SK-N-SH (cell line): ENCODE measurements at regions not wholly inside any gene's neighbourhood (a gene's known extent, or its start where the extent isn't known, plus 50 kb on each side); places are given as distances from the start of the nearest gene placed in this dataset.

Experiments used
- CTCF ChIA-PET: fragments of 300-600, 350-600 bp; formaldehyde crosslinking; extraction: SDS; loops from one replicate; lab custom pipeline; 2021; lab: Yijun Ruan, JAX
- POLR2A ChIA-PET: fragments of 350-600 bp; sonication (Branson Sonifier 250); formaldehyde crosslinking; extraction: SDS; loops from one replicate; lab custom pipeline; 2020; ENCODE audit warnings: antibody characterized with exemption, inconsistent platforms; lab: Yijun Ruan, JAX
- DNase-seq: peaks from one replicate; pipeline ENCODE4 v3.0.0; 2012
- H2AFZ ChIP-seq: fragments of 200-600 bp; sonication (generic); 2 replicates; pipeline ENCODE4 v1.8.1; 2016; ENCODE audit warnings: antibody characterized with exemption, mild to moderate bottlenecking, low read depth
- H3F3A ChIP-seq: fragments of 200-600 bp; sonication (generic); replicated peaks from 2 replicates; pipeline ENCODE3; 2016; ENCODE audit warnings: antibody characterized with exemption, mild to moderate bottlenecking; ENCODE audit not compliant: insufficient read depth
- H3K27ac ChIP-seq, 2 experiments: fragments of 200-500 bp in 1 of 2; fragments of 200-600 bp in 1 of 2; sonication (Bioruptor generic) in 1 of 2; sonication (generic), shearing (Covaris generic) in 1 of 2; 2 replicates each; pipeline versions ENCODE4 v1.5.1 to v1.6.1; 2014 to 2016; ENCODE audit warnings: low read depth in 2 of 2, inconsistent platforms in 1 of 2, low read length in 1 of 2, mild to moderate bottlenecking in 1 of 2, mixed read lengths in 1 of 2
- H3K27me3 ChIP-seq: fragments of 200-600 bp; sonication (generic), shearing (Covaris generic); 2 replicates; pipeline ENCODE4 v1.6.1; 2016; ENCODE audit warnings: mixed run types; ENCODE audit not compliant: insufficient read depth
- H3K36me3 ChIP-seq, 2 experiments: fragments of 200-500 bp in 1 of 2; fragments of 200-600 bp in 1 of 2; sonication (Bioruptor generic) in 1 of 2; sonication (generic) in 1 of 2; replicated peaks in 1 of 2; 2 replicates each; pipeline versions ENCODE3 to v1.5.1; 2014 to 2016; ENCODE audit warnings: low read length in 1 of 2, mild to moderate bottlenecking in 1 of 2; ENCODE audit not compliant: insufficient read depth in 2 of 2, control insufficient read depth in 1 of 2
- H3K4me1 ChIP-seq, 2 experiments: fragments of 200-500 bp in 1 of 2; fragments of 200-600 bp in 1 of 2; sonication (Bioruptor generic) in 1 of 2; sonication (generic), shearing (Covaris generic) in 1 of 2; 2 replicates each; pipeline versions ENCODE4 v1.5.1 to v1.6.1; 2014 to 2016; ENCODE audit warnings: low read depth in 1 of 2, low read length in 1 of 2, mixed run types in 1 of 2; ENCODE audit not compliant: insufficient read depth in 2 of 2, control insufficient read depth in 1 of 2
- H3K4me2 ChIP-seq: fragments of 200-600 bp; sonication (generic), shearing (Covaris generic); 2 replicates; pipeline ENCODE4 v1.6.1; 2017; ENCODE audit warnings: mixed run types
- H3K4me3 ChIP-seq, 2 experiments: fragments of 200-500 bp in 1 of 2; fragments of 200-600 bp in 1 of 2; sonication (Bioruptor generic) in 1 of 2; sonication (generic), shearing (Covaris generic) in 1 of 2; 2 replicates each; pipeline versions ENCODE4 v1.5.1 to v1.8.1; 2014 to 2016; ENCODE audit warnings: low read depth in 2 of 2, inconsistent platforms in 1 of 2, low read length in 1 of 2, mild to moderate bottlenecking in 1 of 2, mixed read lengths in 1 of 2, moderate library complexity in 1 of 2
- H3K79me2 ChIP-seq: fragments of 200-600 bp; sonication (generic); 2 replicates; pipeline ENCODE4 v1.8.1; 2017; ENCODE audit warnings: mild to moderate bottlenecking; ENCODE audit not compliant: insufficient read depth
- H3K9ac ChIP-seq: fragments of 200-600 bp; sonication (generic); 2 replicates; pipeline ENCODE4 v1.6.1; 2017; ENCODE audit warnings: mixed run types
- H3K9me2 ChIP-seq: fragments of 200-600 bp; sonication (generic); 2 replicates; pipeline ENCODE4 v1.6.1; 2017; ENCODE audit warnings: mixed run types
- H3K9me3 ChIP-seq: fragments of 200-600 bp; sonication (generic); 2 replicates; pipeline ENCODE4 v1.6.1; 2017; ENCODE audit warnings: mixed run types, mild to moderate bottlenecking, moderate library complexity
- H4K20me1 ChIP-seq: fragments of 200-600 bp; sonication (generic); 2 replicates; pipeline ENCODE4 v1.6.1; 2017; ENCODE audit warnings: mild to moderate bottlenecking, mixed run types; ENCODE audit not compliant: insufficient read depth
- CHD2 ChIP-seq: fragments of 150-350 bp; IDR thresholded peaks from 2 replicates; pipeline ENCODE4 v1.6.1; 2018; ENCODE audit warnings: low read length; ENCODE audit not compliant: partially characterized antibody
- CTCF ChIP-seq: fragments of 200-600 bp; sonication (generic); IDR thresholded peaks from 2 replicates; pipeline ENCODE4 v1.6.1; 2017; ENCODE audit warnings: antibody characterized with exemption, mild to moderate bottlenecking, moderate library complexity
- EP300 ChIP-seq, 2 experiments: IDR thresholded peaks; 2 replicates each; pipeline versions ENCODE4 v1.4.0 to v1.6.1; 2012; ENCODE audit warnings: borderline replicate concordance in 1 of 2, low read depth in 1 of 2, low read length in 1 of 2
- EZH2phosphoT487 ChIP-seq: fragments of 200-600 bp; sonication (generic); IDR thresholded peaks from 2 replicates; pipeline ENCODE4 v1.6.1; 2017; ENCODE audit warnings: low read depth, mixed run types, mild to moderate bottlenecking, antibody characterized with exemption, moderate library complexity, borderline replicate concordance
- GABPA ChIP-seq: IDR thresholded peaks from 2 replicates; pipeline ENCODE4 v1.4.0; 2012; ENCODE audit warnings: low read depth, mild to moderate bottlenecking
- IRF3 ChIP-seq: fragments of 150-350 bp; IDR thresholded peaks from 2 replicates; pipeline ENCODE4 v1.6.1; 2016; ENCODE audit warnings: mild to moderate bottlenecking, low read depth, low read length
- MEF2A ChIP-seq: IDR thresholded peaks from 2 replicates; pipeline ENCODE4 v1.4.0; 2012; ENCODE audit warnings: low read depth, borderline replicate concordance
- NRF1 ChIP-seq: IDR thresholded peaks from 2 replicates; pipeline ENCODE4 v1.6.1; 2012; ENCODE audit warnings: low read depth, mild to moderate bottlenecking, low read length
- POLR2AphosphoS5 ChIP-seq: IDR thresholded peaks from 2 replicates; pipeline ENCODE4 v1.6.1; 2012; ENCODE audit warnings: low read depth, low read length
- RAD21 ChIP-seq: IDR thresholded peaks from 2 replicates; pipeline ENCODE4 v1.6.1; 2012; ENCODE audit warnings: mild to moderate bottlenecking, low read length
- RCOR1 ChIP-seq: fragments of 150-350 bp; IDR thresholded peaks from 2 replicates; pipeline ENCODE4 v1.6.1; 2017; ENCODE audit warnings: antibody characterized with exemption, low read length
- RXRA ChIP-seq: IDR thresholded peaks from 2 replicates; pipeline ENCODE4 v1.4.0; 2012; ENCODE audit warnings: low read depth, mild to moderate bottlenecking, borderline replicate concordance
- SMC3 ChIP-seq: IDR thresholded peaks from 2 replicates; pipeline ENCODE4 v1.6.1; 2012; ENCODE audit warnings: low read depth, low read length, improper control_type of control experiment
- TAF1 ChIP-seq: IDR thresholded peaks from 2 replicates; pipeline ENCODE4 v1.6.1; 2012; ENCODE audit warnings: low read depth, mild to moderate bottlenecking, low read length, moderate library complexity, borderline replicate concordance
- USF1 ChIP-seq: IDR thresholded peaks from 2 replicates; pipeline ENCODE4 v1.4.0; 2012; ENCODE audit warnings: low read depth, borderline replicate concordance
- USF2 ChIP-seq: fragments of 150-350 bp; IDR thresholded peaks from 2 replicates; pipeline ENCODE4 v1.6.1; 2017; ENCODE audit warnings: antibody characterized with exemption, low read length, low read depth, borderline replicate concordance
- ZBTB33 ChIP-seq: IDR thresholded peaks from 2 replicates; pipeline ENCODE4 v1.4.0; 2012; ENCODE audit warnings: low read depth, borderline replicate concordance
- WGBS: methylation state at CpG from one replicate; pipeline ENCODE4 v1.1.6; 2017; ENCODE audit warnings: low lambda C conversion rate; 5-methylcytosine and 5-hydroxymethylcytosine counted together

- ChIA-PET POLR2A (no interaction called here), CTCF (no interaction called here)
- Histone ChIP-seq H3K4me1 (peaks cover 0 to 2% of the 10 kb centered on the region in 2 experiments; a peak in 1 of 4 replicates), H3K9me2 (no peaks in the 10 kb centered on the region), H3K9me3 (no peaks in the 10 kb centered on the region), H3F3A (no peaks in the 10 kb centered on the region), H3K4me2 (no peak overlapping the region), H3K79me2 (no peaks in the 10 kb centered on the region), H2AFZ (no peak overlapping the region), H3K27me3 (no peaks in the 10 kb centered on the region), H3K27ac (no peak overlapping the region), H3K9ac (no peak overlapping the region), H3K36me3 (no peaks in the 10 kb centered on the region), H4K20me1 (no peaks in the 10 kb centered on the region), H3K4me3 (no peak overlapping the region)
- no peak for TF ChIP-seq GABPA
- TF ChIP-seq USF2: no peak
- TF ChIP-seq EZH2phosphoT487: no peak
- TF ChIP-seq TAF1: no peak
- TF ChIP-seq CTCF: no peak
- TF ChIP-seq MEF2A: no peak
- TF ChIP-seq ZBTB33: no peak
- TF ChIP-seq RAD21: no peak
- no peak for TF ChIP-seq RXRA
- no peak for TF ChIP-seq EP300 (IDR thresholded peaks at IDR 0.05; ENCODE audit: borderline replicate concordance in 1 of 2, low read depth in 1 of 2, low read length in 1 of 2)
- TF ChIP-seq CHD2: no peak
- no peak for TF ChIP-seq POLR2AphosphoS5
- WGBS: 46% methylated on average over 5 of the region's 5 CpGs
- no peak for DNase-seq
These were observed 522.6 kb downstream of the TDRD15 start for GRCh38 chr2:21646345-21646744.

- DNase-seq: no peak
- POLR2A ChIA-PET: no interaction called here
- H3K4me2 ChIP-seq: no peak overlapping the region
- no peak for TF ChIP-seq POLR2AphosphoS5
- no peak for TF ChIP-seq USF1
- TF ChIP-seq IRF3: no peak
- no peak for TF ChIP-seq NRF1
- TF ChIP-seq RXRA: no peak
- no peak for TF ChIP-seq SMC3
- no peak for TF ChIP-seq MEF2A
- TF ChIP-seq RCOR1: no peak
- no peaks in the 10 kb centered on the region for H3K9me2 ChIP-seq
- H3K27ac ChIP-seq: no peak overlapping the region
- H4K20me1 ChIP-seq: no peaks in the 10 kb centered on the region
- no peaks in the 10 kb centered on the region for H3K9me3 ChIP-seq
- no peaks in the 10 kb centered on the region for H3K79me2 ChIP-seq
- 21% methylated on average over 4 of the region's 4 CpGs for WGBS
- no peaks in the 10 kb centered on the region for H3F3A ChIP-seq
- H2AFZ ChIP-seq: no peak overlapping the region
- H3K27me3 ChIP-seq: no peaks in the 10 kb centered on the region
- H3K4me1 ChIP-seq: no peaks in the 10 kb centered on the region; a peak in 1 of 4 replicates
- CTCF ChIA-PET: interaction anchor here (1.7 kb wide), 1 partner anchor 15 kb away, joined by 4 read pairs; no protein-coding TSS in a partner anchor
- no peaks in the 10 kb centered on the region for H3K36me3 ChIP-seq
- H3K9ac ChIP-seq: no peak overlapping the region
- H3K4me3 ChIP-seq: no peak overlapping the region
These were observed 526.8 kb downstream of the TDRD15 start for GRCh38 chr2:21650569-21650968.
